Neuronal stem cell (in vitro differentiated cells): ENCODE measurements at regions not wholly inside any gene's neighbourhood (a gene's known extent, or its start where the extent isn't known, plus 50 kb on each side); places are given as distances from the start of the nearest gene placed in this dataset.
A peak's percentile ranks its signal among the peaks of the same experiment; 100 is the strongest.

ENCODE experiments used
- DNase-seq: peaks from one replicate; pipeline ENCODE4 v3.0.0-alpha.2; 2013; ENCODE audit warnings: low spot score
- H2AFZ ChIP-seq: one replicate; pipeline ENCODE4 v1.6.1; 2013; ENCODE audit warnings: mild to moderate bottlenecking, low read length, inconsistent platforms
- H2AK5ac ChIP-seq: 2 replicates; pipeline ENCODE4 v1.6.1; 2013; ENCODE audit warnings: low read depth, mild to moderate bottlenecking, inconsistent platforms, low read length, moderate library complexity, mixed read lengths
- H2BK120ac ChIP-seq: 2 replicates; pipeline ENCODE4 v1.6.1; 2013; ENCODE audit warnings: low read depth, mild to moderate bottlenecking, inconsistent platforms, low read length, moderate library complexity, mixed read lengths
- H2BK12ac ChIP-seq: one replicate; pipeline ENCODE4 v1.6.1; 2013; ENCODE audit warnings: low read length, inconsistent platforms
- H2BK15ac ChIP-seq: 2 replicates; pipeline ENCODE4 v1.6.1; 2013; ENCODE audit warnings: mild to moderate bottlenecking, low read length, inconsistent platforms, mixed read lengths
- H2BK5ac ChIP-seq: one replicate; pipeline ENCODE4 v1.6.1; 2013; ENCODE audit warnings: inconsistent platforms, mild to moderate bottlenecking, low read length, moderate library complexity
- H3K14ac ChIP-seq: one replicate; pipeline ENCODE4 v1.6.1; 2013; ENCODE audit warnings: low read length, inconsistent platforms
- H3K18ac ChIP-seq: 2 replicates; pipeline ENCODE4 v1.6.1; 2013; ENCODE audit warnings: low read length, inconsistent platforms
- H3K23ac ChIP-seq: 2 replicates; pipeline ENCODE4 v1.6.1; 2013; ENCODE audit warnings: low read depth, mild to moderate bottlenecking, mixed read lengths, low read length, inconsistent platforms; ENCODE audit not compliant: poor library complexity
- H3K27ac ChIP-seq: replicated peaks from 3 replicates; pipeline ENCODE4 v1.5.1; 2013; ENCODE audit warnings: low read length, inconsistent platforms
- H3K27me3 ChIP-seq, 3 experiments: 2 replicates each; pipeline ENCODE4 v1.6.1; 2013; ENCODE audit warnings: low read length in 3 of 3, mild to moderate bottlenecking in 2 of 3, inconsistent platforms in 1 of 3, low read depth in 1 of 3, mixed read lengths in 1 of 3, moderate library complexity in 1 of 3; ENCODE audit not compliant: control insufficient read depth in 3 of 3, insufficient read depth in 3 of 3
- H3K36me3 ChIP-seq, 2 donors: replicated peaks in 1 of 2; 2 replicates each; pipeline ENCODE4 v1.6.1; 2013; ENCODE audit warnings: low read length in 2 of 2; ENCODE audit not compliant: control insufficient read depth in 2 of 2, insufficient read depth in 2 of 2
- H3K4ac ChIP-seq: 2 replicates; pipeline ENCODE4 v1.6.1; 2013; ENCODE audit warnings: inconsistent platforms, mild to moderate bottlenecking, low read length, moderate library complexity
- H3K4me1 ChIP-seq, 2 donors: 1 replicate in 1 of 2; 2 replicates in 1 of 2; pipeline ENCODE4 v1.6.1; 2013; ENCODE audit warnings: low read length in 2 of 2, low read depth in 1 of 2; ENCODE audit not compliant: control insufficient read depth in 2 of 2, insufficient read depth in 1 of 2
- H3K4me2 ChIP-seq: one replicate; pipeline ENCODE4 v1.6.1; 2013; ENCODE audit warnings: mild to moderate bottlenecking, low read length, inconsistent platforms; ENCODE audit not compliant: insufficient read depth, poor library complexity, severe bottlenecking
- H3K4me3 ChIP-seq, 2 donors: 2 replicates each; pipeline ENCODE4 v1.5.1; 2013; ENCODE audit warnings: low read length in 2 of 2, mild to moderate bottlenecking in 2 of 2, inconsistent platforms in 1 of 2, moderate library complexity in 1 of 2
- H3K79me1 ChIP-seq: one replicate; pipeline ENCODE4 v1.6.1; 2013; ENCODE audit warnings: low read depth, mild to moderate bottlenecking, inconsistent platforms, low read length, moderate library complexity
- H3K9ac ChIP-seq: one replicate; pipeline ENCODE4 v1.6.1; 2013; ENCODE audit warnings: mild to moderate bottlenecking, low read depth, low read length, inconsistent platforms; ENCODE audit not compliant: poor library complexity
- H3K9me3 ChIP-seq, 2 donors: replicated peaks in 1 of 2; 2 replicates each; pipeline versions ENCODE3 to v1.6.1; 2013; ENCODE audit warnings: low read length in 2 of 2, mild to moderate bottlenecking in 2 of 2, inconsistent platforms in 1 of 2, low read depth in 1 of 2, mixed read lengths in 1 of 2, moderate library complexity in 1 of 2; ENCODE audit not compliant: control insufficient read depth in 2 of 2, insufficient read depth in 1 of 2
- H4K8ac ChIP-seq: one replicate; pipeline ENCODE4 v1.6.1; 2013; ENCODE audit warnings: low read depth, mild to moderate bottlenecking, inconsistent platforms, low read length, moderate library complexity
- H4K91ac ChIP-seq: one replicate; pipeline ENCODE4 v1.6.1; 2013; ENCODE audit warnings: low read length, low read depth, mild to moderate bottlenecking, inconsistent platforms; ENCODE audit not compliant: poor library complexity
- WGBS, 2 donors: extraction: QIAGEN DNeasy Blood & Tissue Kit; methylation state at CpG; one replicate each; pipeline ENCODE4 v1.1.7; 2013; ENCODE audit warnings: missing lambda C conversion rate in 2 of 2, mixed read lengths in 1 of 2; ENCODE audit not compliant: insufficient read length in 2 of 2, insufficient replicate concordance in 1 of 2; ENCODE audit errors: extremely low coverage in 2 of 2; 5-methylcytosine and 5-hydroxymethylcytosine counted together

DNA sequence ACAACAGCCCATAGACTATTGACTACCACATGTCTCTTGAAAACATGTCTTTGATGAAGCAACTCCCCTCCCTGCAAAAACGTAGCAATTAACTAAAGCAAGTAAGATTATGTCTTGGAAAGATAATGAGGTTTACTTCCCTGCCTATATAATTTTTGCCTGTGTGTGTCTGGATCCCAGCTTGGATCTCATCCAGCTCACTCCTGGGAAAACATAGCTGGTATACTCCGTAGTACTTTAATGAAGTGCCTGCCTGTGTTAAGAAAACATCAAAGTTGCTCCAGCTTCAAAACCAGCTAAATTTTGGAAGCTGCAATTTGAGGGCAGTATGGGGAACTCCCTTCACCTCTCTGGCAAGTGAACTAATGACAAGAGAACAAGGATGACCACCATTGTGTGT lies 182.6 kb upstream of the C9orf72 start:
- no peak overlapping the region for H3K4ac ChIP-seq
- no peak overlapping the region for H2BK120ac ChIP-seq
- WGBS, 2 donors: no CpG with 5 or more reads among the region's 2 CpGs
- H2BK5ac ChIP-seq: no peak overlapping the region
- DNase-seq: no peak
- no peak overlapping the region for H2AK5ac ChIP-seq
- no peak overlapping the region for H3K14ac ChIP-seq
- no peak overlapping the region for H3K4me2 ChIP-seq
- no peak overlapping the region for H2BK15ac ChIP-seq
- H4K91ac ChIP-seq: no peak overlapping the region
- no peak overlapping the region for H3K4me3 ChIP-seq
- H3K79me1 ChIP-seq: no peaks in the 10 kb centered on the region
- no peaks in the 10 kb centered on the region for H3K36me3 ChIP-seq
- H3K27ac ChIP-seq: no peak overlapping the region
- H3K9me3 ChIP-seq: no peaks in the 10 kb centered on the region
- no peaks in the 10 kb centered on the region for H3K4me1 ChIP-seq
- H3K18ac ChIP-seq: no peak overlapping the region
- H3K27me3 ChIP-seq: no peaks in the 10 kb centered on the region
- no peak overlapping the region for H4K8ac ChIP-seq
- H2BK12ac ChIP-seq: no peak overlapping the region
- no peak overlapping the region for H3K9ac ChIP-seq
- H3K23ac ChIP-seq: no peak overlapping the region
- H2AFZ ChIP-seq: no peak overlapping the region

DNA sequence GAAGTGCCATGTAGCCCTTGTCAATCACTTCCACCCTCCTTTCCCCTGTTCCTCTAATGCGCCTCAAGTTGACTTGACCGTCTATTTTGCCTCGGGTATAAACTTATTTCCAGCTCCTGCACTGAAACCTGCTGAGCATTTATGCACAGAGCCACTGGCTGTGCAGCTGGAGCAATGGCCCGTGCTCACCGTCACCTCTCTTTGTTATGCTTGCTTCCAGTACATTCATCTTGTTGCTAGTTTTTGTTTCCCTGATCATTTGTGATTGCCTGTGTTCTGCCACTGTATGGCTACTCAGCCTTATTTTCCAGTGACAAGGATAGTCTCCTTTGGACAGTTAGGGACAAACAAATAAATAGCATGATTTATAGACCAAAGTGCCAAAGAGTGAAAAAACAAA lies 183.1 kb upstream of the C9orf72 start:
- H3K4me1 ChIP-seq: no peaks in the 10 kb centered on the region
- no peaks in the 10 kb centered on the region for H3K79me1 ChIP-seq
- no peaks in the 10 kb centered on the region for H3K9me3 ChIP-seq
- no peak overlapping the region for H2AK5ac ChIP-seq
- H3K4me3 ChIP-seq: no peak overlapping the region
- H2BK120ac ChIP-seq: no peak overlapping the region
- H2BK15ac ChIP-seq: no peak overlapping the region
- H3K23ac ChIP-seq: no peak overlapping the region
- no peak overlapping the region for H4K91ac ChIP-seq
- H2AFZ ChIP-seq: no peak overlapping the region
- no peak overlapping the region for H3K27ac ChIP-seq
- H3K9ac ChIP-seq: no peak overlapping the region
- no peak for DNase-seq
- no peak overlapping the region for H2BK5ac ChIP-seq
- WGBS, 2 donors: no CpG with 5 or more reads among the region's 5 CpGs
- no peak overlapping the region for H3K4ac ChIP-seq
- no peak overlapping the region for H4K8ac ChIP-seq
- H3K14ac ChIP-seq: no peak overlapping the region
- H3K27me3 ChIP-seq: no peaks in the 10 kb centered on the region
- no peak overlapping the region for H3K18ac ChIP-seq
- H2BK12ac ChIP-seq: no peak overlapping the region
- no peaks in the 10 kb centered on the region for H3K36me3 ChIP-seq
- no peak overlapping the region for H3K4me2 ChIP-seq

DNA sequence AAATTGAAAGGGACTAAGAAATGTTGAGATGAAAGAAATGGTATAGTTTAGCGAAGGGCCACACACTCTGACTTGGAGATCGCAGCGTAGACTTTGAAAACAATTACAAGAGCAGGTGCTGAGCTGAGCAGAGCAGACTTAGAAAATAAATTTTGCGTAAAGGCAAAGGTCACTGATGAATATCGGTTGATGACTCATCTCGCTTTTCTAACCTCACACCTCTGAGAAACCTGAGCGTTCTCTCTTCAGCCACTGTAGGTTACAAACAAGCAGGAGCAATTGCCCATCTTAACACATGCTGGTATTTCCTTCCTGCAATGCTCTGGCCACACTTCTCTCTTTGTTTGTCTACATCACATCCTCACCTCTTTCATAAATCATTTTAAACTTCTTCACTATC lies 190.6 kb upstream of the C9orf72 start:
- H3K18ac ChIP-seq: no peak overlapping the region
- WGBS, 2 donors: no CpG with 5 or more reads among the region's 7 CpGs
- H2AFZ ChIP-seq: no peak overlapping the region

DNA sequence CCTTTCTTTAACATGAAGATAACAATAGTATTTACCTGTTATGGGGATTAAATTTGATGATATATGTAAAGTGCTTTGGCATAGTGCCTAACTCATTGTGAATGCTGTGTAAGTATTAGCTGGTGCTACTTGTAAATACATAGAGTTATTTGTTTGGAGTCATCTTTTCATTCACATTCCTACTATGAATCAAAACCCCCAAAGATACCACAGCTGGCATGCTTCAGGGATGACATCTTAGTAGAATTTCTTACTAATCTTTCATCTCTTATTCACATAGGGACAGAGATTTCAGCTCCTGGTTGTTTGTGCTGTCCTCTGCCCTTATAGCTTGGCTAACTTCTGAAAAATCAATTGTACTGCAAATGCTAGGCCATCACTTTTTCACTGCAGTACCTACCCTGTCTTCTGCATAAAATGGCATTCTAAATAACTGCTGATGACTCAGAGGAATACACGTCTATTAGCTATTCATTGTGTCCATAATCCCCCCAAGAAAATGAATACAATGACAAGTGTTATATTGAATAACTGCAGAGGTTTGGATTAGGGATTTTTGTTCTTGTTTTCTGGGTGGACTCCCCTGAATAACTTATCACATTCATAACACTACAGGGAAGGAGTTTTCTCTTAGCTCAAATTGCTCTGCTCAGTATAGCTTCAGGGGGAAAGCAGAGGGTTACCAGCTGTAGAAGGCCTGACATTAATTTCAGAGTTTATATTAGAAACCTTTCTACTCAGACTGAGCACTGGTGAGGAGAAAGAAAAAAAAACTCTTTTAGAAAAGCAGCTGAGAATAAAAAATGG lies 192.2 kb upstream of the C9orf72 start:
- Histone ChIP-seq H4K91ac (no peak overlapping the region), H4K8ac (no peak overlapping the region), H3K4me1 (peaks cover 2 to 12% of the 10 kb centered on the region in 2 donors), H2BK5ac (no peak overlapping the region), H3K27me3 (peaks cover 0 to 5% (median 0%) of the 10 kb centered on the region in 3 experiments), H2BK12ac (no peak overlapping the region), H2BK120ac (no peak overlapping the region), H3K14ac (no peak overlapping the region), H2BK15ac (no peak overlapping the region), H3K27ac (no peak overlapping the region), H3K79me1 (no peaks in the 10 kb centered on the region), H3K36me3 (no peaks in the 10 kb centered on the region), H2AFZ (peak overlapping the region; percentile 60), H3K9me3 (peaks cover 0 to 7% of the 10 kb centered on the region in 2 donors), H3K18ac (no peak overlapping the region), H3K4ac (no peak overlapping the region), H3K4me3 (no peak overlapping the region), H3K4me2 (no peak overlapping the region), H3K23ac (no peak overlapping the region), H3K9ac (no peak overlapping the region), H2AK5ac (no peak overlapping the region)
- WGBS, 2 donors: no CpG with 5 or more reads among the region's 1 CpG
- no peak for DNase-seq

More for the DNA sequence above, 190.6 kb upstream of the C9orf72 start:
- no peaks in the 10 kb centered on the region for H3K36me3 ChIP-seq
- H3K4ac ChIP-seq: no peak overlapping the region
- H3K4me1 ChIP-seq: peaks cover 2 to 12% of the 10 kb centered on the region in 2 donors
- no peak overlapping the region for H3K14ac ChIP-seq
- H4K8ac ChIP-seq: no peak overlapping the region
- no peak overlapping the region for H2BK15ac ChIP-seq
- H4K91ac ChIP-seq: no peak overlapping the region
- H3K9ac ChIP-seq: no peak overlapping the region
- H2BK12ac ChIP-seq: no peak overlapping the region
- H3K9me3 ChIP-seq: peaks cover 0 to 7% of the 10 kb centered on the region in 2 donors
- peaks cover 0 to 5% (median 0%) of the 10 kb centered on the region in 3 experiments for H3K27me3 ChIP-seq
- H3K4me3 ChIP-seq: no peak overlapping the region
- no peak overlapping the region for H3K4me2 ChIP-seq
- DNase-seq: no peak
- no peaks in the 10 kb centered on the region for H3K79me1 ChIP-seq
- H3K23ac ChIP-seq: no peak overlapping the region
- H2AK5ac ChIP-seq: no peak overlapping the region
- H2BK5ac ChIP-seq: no peak overlapping the region
- H2BK120ac ChIP-seq: no peak overlapping the region
- no peak overlapping the region for H3K27ac ChIP-seq
